PFSK-1 (cell line): ENCODE measurements at regions not wholly inside any gene's neighbourhood (a gene's known extent, or its start where the extent isn't known, plus 50 kb on each side); places are given as distances from the start of the nearest gene placed in this dataset.

ENCODE experiments used
- FOXP2 ChIP-seq: optimal IDR thresholded peaks from 2 replicates; pipeline ENCODE3; 2011; ENCODE audit warnings: borderline replicate concordance, control low read depth, inconsistent platforms; ENCODE audit not compliant: insufficient read depth; ENCODE audit errors: extremely low read length, extremely low read depth
- POLR2AphosphoS5 ChIP-seq: IDR thresholded peaks from 2 replicates; pipeline ENCODE4 v1.6.1; 2012; ENCODE audit warnings: low read depth, mild to moderate bottlenecking, control low read depth, low read length, moderate library complexity
- SIN3A ChIP-seq: IDR thresholded peaks from 2 replicates; pipeline ENCODE4 v1.6.1; 2012; ENCODE audit warnings: mild to moderate bottlenecking, low read length, moderate library complexity, borderline replicate concordance; ENCODE audit not compliant: insufficient read depth
- TAF1 ChIP-seq: IDR thresholded peaks from 2 replicates; pipeline ENCODE4 v1.6.1; 2012; ENCODE audit warnings: low read length, control low read depth, borderline replicate concordance; ENCODE audit not compliant: insufficient read depth
- TF ChIP-seq, protein P1 (sequence below), 2 experiments: IDR thresholded peaks; 2 replicates each; pipeline versions ENCODE4 v1.6.1 to v1.8.0; 2011 to 2012; ENCODE audit warnings: low read depth in 2 of 2, low read length in 2 of 2, control low read depth in 1 of 2, inconsistent platforms in 1 of 2, mild to moderate bottlenecking in 1 of 2, moderate library complexity in 1 of 2; ENCODE audit not compliant: insufficient read depth in 1 of 2

- no peak for TF ChIP-seq FOXP2
- TF ChIP-seq, protein P1, sequence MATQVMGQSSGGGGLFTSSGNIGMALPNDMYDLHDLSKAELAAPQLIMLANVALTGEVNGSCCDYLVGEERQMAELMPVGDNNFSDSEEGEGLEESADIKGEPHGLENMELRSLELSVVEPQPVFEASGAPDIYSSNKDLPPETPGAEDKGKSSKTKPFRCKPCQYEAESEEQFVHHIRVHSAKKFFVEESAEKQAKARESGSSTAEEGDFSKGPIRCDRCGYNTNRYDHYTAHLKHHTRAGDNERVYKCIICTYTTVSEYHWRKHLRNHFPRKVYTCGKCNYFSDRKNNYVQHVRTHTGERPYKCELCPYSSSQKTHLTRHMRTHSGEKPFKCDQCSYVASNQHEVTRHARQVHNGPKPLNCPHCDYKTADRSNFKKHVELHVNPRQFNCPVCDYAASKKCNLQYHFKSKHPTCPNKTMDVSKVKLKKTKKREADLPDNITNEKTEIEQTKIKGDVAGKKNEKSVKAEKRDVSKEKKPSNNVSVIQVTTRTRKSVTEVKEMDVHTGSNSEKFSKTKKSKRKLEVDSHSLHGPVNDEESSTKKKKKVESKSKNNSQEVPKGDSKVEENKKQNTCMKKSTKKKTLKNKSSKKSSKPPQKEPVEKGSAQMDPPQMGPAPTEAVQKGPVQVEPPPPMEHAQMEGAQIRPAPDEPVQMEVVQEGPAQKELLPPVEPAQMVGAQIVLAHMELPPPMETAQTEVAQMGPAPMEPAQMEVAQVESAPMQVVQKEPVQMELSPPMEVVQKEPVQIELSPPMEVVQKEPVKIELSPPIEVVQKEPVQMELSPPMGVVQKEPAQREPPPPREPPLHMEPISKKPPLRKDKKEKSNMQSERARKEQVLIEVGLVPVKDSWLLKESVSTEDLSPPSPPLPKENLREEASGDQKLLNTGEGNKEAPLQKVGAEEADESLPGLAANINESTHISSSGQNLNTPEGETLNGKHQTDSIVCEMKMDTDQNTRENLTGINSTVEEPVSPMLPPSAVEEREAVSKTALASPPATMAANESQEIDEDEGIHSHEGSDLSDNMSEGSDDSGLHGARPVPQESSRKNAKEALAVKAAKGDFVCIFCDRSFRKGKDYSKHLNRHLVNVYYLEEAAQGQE (IDR thresholded peaks at IDR 0.05; ENCODE audit: insufficient read depth in 1 of 2, low read depth in 2 of 2, low read length in 2 of 2) = no peak
- TF ChIP-seq SIN3A = no peak
- no peak for TF ChIP-seq POLR2AphosphoS5
- TF ChIP-seq TAF1 = no peak
Observed at GRCh38 chr12:65720136-65721130, 103.8 kb upstream of the HMGA2 start.

- TF ChIP-seq SIN3A (no peak), POLR2AphosphoS5 (no peak), FOXP2 (no peak), TAF1 (no peak)
- TF ChIP-seq, protein P1 (IDR thresholded peaks at IDR 0.05; ENCODE audit: insufficient read depth in 1 of 2, low read depth in 2 of 2, low read length in 2 of 2) = no peak
Observed at GRCh38 chr12:65721541-65722190, 102.6 kb upstream of the HMGA2 start.

DNA sequence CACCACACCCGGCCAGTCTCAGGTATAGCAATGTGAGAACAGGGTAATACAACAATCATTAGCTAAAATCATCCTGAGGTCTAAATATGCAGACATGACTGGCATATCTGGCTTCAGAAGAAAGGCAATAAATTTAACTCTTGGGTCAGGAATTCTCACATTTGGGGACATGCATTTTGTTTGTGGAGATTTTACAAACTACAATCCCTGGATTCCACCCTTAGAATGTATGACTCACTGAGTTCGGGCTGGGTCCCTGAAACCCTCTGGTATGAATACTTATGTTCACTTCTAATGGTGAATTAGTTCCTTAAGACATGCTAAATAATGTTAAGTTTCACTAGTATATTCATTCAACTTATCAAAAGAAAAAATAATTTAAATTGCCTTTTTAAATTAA is 98.9 kb upstream of the HMGA2 start:
- TF ChIP-seq FOXP2 (no peak), TAF1 (no peak), SIN3A (no peak), POLR2AphosphoS5 (no peak)
- TF ChIP-seq, protein P1 (IDR thresholded peaks at IDR 0.05; ENCODE audit: insufficient read depth in 1 of 2, low read depth in 2 of 2, low read length in 2 of 2) = no peak

GRCh38 chr12:65728455-65728847 is 95.8 kb upstream of the HMGA2 start:
- TF ChIP-seq, protein P1 (IDR thresholded peaks at IDR 0.05; ENCODE audit: insufficient read depth in 1 of 2, low read depth in 2 of 2, low read length in 2 of 2) = no peak
- TF ChIP-seq POLR2AphosphoS5 (no peak), SIN3A (no peak), TAF1 (no peak), FOXP2 (no peak)
